Activated naive CD4-positive, alpha-beta T cell (primary cell): ENCODE measurements at regions not wholly inside any gene's neighbourhood (a gene's known extent, or its start where the extent isn't known, plus 50 kb on each side); places are given as distances from the start of the nearest gene placed in this dataset.

Source experiments
- DNase-seq, 4 experiments: peaks; one replicate each; lab custom pipeline; 2025; lab: John Stamatoyannopoulos, UW

DNA sequence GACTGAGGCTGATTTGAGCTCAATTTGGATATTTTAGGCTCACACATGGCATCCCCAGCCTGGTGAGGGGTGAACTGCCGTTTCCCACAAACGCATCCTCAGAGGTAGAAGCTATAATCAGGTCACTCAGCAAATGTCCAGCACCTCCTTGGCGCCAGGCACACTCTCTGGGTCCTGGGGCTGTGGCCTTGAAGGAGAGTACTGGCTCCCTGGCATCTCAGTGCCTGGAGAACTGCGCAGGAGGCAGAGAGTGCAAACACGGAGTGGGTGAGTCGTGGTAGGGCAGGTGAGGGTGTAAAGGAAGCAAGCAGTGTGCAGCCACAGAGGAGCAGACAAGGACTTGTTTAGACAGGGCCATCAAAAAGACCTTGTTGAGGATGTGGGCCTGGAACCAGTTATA lies 224.0 kb upstream of the ZNF32 start:
- no peak for DNase-seq

DNA sequence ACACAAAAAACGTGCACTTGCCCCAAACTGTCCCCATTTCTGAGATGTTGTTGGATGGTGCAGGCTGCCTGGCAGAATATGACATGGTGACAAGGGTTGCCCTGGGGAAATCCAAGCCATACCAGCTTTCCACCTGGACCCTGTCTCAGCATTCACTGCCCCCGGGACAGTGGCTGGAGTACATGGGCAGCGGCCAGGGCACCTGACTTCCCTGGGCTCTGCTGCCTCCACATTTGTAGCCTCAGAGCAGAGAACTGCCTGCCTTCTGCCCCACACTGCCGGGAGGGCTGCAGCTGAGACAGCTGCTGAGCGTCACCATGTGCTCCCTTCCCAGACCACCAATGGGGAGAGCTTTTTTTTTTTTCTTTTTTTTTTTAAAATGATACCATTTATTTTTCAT lies 222.9 kb upstream of the ZNF32 start:
- no peak for DNase-seq

DNA sequence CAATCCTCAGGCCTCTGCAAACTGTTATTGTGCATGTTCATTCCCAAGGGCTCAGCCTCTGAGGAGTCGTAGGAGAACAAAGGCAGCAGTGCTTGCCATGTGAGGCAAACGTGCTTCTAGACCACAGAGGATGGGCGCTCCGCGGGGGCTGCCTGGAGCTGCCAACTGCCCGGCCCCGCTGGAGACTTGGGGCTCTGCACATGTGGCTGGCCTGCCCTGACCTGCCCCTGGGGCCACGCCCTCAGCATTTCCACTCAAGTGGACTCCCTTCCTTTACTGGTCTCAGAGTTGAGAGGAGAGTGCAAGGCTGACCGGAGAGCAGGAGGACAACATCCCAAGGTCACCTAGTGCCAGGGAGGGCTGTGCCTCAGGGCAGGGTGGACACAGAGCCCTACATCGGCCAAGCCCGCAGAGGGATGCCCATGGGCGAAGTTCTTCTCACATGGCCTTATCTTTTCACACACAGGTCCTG lies 222.3 kb upstream of the ZNF32 start:
- DNase-seq: no peak

DNA sequence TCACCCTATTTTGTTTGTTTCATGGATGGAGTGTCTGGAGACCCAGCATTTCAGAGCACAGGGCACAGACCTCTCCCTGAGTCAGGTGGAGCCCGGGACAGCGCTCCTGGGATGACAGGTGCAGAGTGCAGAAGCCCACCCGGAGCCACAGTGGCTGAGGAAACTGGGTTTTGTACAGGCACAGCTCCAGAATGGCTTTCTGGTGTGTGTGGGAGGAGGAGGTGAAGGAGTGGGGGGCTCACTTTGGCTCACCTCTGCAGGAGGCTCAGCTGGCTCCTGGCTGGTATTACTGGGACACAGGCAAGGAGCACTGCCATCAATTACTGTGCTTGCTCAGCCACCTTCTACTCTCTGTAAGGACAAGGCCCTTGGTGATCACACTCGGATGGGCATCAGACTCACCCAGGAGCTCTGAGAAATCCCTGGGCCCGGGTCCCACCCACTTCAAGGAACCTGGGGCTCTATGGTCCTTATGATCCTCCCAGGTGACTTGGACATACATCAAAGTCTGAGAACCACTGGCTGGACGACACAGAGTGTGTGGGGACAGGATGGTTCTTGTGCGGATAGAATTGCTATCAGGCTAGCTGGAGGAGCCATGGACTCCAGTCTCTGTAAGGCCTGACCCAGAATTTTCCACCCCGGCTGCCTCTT lies 221.1 kb upstream of the ZNF32 start:
- DNase-seq: no peak

DNA sequence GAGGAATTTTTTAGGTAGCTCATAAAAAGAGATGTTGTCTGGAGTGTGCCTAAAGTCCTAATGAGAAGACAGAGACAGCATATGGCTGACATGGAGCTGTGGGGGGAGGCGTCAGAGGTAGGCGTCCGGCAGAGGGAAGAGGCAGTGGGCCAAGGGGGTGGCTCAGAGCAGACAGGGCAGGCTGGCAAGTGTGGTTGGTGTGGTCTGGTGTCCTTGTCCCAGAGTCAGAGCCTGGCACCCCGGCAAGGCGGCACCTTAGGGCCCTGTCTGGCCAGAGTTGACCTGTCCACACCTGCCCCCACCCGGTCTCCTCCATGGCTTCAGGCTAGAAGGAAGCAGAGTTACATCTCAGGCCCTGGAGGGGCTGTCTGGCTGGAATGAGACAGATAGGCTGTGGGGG lies 220.3 kb upstream of the ZNF32 start:
- no peak for DNase-seq

DNA sequence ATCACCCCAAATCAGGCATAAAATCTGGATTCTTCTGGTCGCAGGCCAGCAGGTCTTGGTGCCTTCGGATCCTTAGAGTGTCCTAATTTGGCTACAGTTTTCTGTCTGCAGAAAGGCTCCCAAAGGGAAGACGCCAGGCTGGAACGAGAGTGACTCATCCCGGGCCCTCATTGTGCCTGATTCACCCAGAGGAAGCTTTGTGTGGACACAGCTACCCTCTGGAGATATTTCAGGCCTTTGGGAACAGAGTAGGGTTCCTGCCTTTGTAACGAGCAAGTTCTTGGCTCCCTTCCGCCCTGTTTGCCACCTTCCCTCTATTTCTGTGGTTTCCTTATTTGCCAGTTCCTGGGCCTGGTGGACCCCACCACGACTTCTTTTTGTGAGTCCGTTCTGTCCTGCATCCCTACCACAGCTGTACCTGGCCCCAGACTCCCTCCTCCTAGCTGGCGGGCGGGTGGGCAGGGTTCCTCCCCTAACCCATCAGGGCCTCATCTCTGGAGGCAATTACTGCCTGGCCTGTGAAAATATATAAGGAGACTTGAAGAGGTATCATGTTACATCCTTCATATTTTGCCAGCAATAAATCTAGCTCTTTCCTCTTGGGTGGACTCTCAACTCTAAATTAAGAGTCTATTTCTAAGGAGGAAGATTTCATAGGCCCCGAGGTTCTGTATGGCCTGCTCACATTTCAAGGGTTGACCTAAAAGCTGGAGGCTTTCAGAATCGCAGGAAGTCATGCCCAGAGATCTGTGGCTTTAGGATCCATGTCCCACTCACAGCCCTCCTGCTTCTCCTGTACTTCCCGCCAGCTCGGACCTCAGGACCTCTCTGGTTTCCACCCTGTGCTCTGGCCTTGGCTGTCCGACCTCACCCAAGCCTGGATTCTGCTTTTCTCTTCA lies 219.2 kb upstream of the ZNF32 start:
- no peak for DNase-seq

DNA sequence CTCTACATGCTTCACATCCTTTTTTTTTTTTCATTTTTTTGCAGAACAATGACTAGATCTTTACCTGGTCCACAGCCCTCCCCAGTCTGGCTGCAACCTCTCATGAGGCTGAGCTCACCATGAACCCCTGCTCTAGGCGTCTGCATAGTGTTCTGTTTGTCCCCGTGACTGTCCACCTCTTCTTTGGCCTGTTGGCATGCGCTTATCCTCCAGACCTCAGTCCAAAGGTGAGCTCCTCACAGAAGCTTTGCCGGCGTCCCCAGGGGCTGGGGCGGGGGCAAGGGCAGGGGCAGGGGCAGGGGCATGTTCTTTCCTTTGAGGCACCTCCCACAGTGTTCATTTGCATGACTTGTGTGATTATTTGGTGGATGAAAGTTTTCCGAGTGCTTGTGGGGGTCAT lies 218.4 kb upstream of the ZNF32 start:
- DNase-seq: no peak

DNA sequence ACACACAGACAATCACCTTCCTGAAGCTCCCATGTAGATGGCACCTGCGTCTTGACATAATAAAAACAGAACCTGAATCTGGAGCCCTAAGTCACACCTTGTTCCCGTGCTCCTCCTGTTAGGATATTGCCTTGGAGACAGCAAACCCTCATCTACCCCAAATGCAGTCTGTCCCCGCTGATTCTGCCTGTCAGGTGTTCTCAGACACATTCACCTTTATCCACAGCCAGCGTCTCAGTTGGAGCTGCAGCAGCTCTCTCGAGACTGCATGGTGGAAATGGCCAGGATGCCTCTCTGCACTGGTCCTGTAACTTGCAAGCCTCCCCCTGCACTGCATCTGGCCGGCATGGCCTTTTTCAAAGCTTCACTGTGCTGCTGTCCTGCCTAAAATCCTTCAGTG lies 218.0 kb upstream of the ZNF32 start:
- no peak for DNase-seq

DNA sequence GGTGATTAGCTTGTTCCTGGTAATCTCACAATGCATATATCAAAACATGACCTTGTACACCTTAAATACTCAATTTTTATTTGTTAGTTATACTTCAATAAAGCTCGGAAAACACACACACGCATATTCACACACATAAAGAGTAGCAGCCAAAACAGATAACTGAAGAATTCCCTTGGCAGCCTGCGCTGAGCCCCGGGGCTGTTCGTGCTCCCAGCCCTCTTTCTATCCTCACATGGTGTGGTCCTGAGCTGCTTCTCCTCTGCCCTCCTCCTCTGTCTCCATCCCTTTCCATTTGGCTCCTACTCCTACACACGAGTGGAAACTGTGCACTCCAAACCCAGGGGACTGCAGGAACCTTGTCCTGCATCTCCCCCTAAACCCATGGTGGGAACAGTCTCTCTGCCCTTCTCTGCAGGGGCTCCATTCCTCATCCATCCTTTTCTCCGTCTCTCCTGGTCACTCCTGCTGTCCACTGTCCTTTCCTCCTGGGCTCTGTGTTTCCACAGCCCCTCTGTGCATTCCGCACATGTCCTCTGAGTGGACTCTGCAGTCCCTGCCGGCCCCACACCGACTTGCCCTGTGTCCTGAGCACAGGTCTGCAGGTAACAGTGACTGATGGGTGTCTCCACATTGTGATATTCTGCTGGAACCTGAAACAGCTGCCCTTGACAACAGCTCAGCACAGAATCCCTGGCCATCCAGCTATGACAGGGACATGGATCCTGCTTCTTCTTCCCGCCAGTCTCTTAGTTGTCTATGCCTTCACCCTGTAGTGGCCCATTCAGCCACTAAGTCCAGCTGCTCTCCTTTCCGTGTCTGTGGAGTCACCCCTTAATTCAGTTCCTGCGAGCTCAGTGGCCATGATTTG lies 216.8 kb upstream of the ZNF32 start:
- no peak for DNase-seq

DNA sequence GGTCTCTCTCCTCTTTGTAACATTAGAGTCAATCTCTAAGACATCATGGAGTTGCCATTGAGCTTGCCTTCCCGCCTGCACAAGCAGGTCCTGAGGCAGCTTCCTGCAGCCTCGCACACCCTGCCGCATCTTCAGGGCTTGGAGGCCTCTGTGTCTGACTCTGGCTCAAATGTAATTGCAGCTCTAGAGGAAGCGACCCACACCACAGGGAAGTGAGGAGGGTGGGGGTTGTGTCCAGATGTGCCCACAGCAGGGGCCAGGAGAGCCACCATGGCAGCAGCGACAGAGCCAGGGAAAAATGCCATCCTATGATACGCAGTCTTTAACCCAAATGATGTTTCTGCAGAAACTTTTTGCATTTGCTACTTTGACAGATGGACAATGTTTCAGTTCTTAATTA lies 216.0 kb upstream of the ZNF32 start:
- no peak for DNase-seq

DNA sequence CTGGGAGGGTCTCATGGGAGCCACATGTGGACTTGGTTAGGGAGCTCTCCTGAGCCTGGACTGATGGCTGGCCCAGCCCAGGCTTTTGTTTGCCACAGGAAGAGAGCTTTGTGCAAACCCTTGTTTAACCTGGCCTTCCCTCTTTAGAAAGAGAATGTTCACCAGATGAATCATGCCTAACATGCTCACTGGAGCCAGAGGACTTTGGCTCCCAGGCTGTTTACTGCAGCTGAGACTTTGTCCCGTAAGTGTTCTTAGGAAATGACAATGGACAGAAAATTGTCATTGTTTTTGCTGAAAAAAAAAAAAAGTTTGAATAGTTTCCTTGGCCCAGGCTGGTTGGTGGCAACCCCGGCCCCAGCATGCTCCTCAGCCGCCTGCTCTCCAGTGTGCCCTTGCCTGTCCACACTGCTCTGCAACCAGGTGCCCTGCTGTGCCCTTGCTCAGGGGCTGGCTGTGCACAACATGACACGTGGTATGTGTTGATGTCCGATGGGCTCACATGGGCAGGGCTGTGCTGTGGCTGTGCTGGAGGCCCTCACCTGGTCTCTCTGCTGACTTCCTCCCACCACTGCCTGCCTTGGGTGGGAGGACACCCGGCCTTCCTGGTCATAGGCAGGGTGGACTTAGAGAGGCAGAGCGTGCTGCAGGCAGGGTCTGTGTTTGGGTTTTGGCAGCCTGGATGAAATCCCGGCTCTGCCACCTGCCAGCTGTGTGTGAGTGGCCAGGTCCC lies 215.3 kb upstream of the ZNF32 start:
- no peak for DNase-seq

DNA sequence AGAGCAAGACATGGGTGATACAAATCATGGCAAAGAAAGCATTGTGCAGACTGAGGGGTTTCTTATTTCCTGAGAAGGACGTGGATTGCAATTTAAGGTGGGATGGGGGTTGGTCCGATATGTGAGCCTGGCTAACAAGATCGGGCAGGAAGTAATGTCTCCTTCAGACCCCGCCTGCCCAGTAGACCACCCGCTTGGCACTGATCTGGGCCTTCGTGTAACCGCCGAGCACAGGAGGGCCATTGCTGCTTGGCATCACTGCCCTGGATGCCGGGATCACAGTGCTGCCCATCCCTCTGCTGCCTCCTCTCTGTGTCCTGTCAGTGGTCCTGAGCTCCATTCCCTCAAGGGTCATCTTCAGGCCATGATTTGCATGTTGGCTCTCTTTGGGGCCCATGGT lies 214.6 kb upstream of the ZNF32 start:
- no peak for DNase-seq

DNA sequence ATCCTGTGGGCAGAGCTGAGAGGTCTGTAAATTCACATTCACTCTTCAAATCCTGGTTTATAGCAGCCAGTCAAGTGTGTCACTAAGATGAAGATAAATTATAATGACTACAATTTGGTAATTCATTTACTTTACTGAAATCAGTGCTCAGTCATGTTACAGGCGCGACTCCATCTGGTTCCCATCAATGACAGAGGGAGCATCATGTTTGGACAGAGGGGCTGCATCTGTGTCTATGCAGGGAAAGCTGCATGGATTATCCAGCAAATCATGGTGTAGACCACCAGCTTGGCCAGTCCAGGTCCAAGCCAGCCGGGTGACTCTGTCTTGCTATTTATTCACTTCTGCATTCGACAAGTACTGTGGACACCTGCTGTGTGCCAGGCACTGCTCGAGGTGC lies 214.1 kb upstream of the ZNF32 start:
- DNase-seq: no peak

DNA sequence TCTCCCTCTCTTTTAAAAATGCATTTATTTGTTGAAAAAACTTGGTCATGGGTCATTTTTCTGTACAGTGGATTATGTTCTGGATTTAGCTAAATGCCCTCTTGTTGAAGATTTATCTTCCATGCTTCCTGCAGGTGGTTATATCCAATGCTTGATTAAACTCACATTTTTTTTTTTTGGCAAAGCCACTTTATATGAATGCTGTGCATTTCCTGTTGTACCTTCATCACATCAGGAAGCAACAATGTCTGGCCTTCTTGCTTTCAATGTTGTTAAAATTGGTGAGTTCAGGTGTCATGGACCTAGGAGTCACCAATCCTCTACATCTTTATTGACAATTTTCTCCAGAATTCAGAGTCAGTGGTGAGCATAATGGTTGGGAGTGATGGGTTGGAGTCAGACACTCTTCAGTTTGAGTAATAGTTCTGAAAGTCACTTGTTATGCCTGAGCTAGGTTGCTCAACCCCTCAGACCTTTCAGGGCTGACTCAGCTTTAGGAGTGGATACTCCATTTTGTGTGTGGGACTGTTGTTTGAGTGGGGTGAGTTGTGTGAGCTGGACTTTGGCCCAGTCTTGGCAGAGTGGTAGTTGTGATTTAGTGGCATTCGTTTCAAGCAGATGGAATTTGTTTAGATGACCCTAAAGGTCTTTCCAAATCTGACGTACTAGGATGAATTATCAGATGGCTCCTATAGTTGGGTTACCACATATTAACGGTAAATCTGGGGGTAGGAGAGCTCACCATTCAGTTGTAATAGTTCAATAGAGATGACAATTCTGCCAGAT lies 213.5 kb upstream of the ZNF32 start:
- no peak for DNase-seq

DNA sequence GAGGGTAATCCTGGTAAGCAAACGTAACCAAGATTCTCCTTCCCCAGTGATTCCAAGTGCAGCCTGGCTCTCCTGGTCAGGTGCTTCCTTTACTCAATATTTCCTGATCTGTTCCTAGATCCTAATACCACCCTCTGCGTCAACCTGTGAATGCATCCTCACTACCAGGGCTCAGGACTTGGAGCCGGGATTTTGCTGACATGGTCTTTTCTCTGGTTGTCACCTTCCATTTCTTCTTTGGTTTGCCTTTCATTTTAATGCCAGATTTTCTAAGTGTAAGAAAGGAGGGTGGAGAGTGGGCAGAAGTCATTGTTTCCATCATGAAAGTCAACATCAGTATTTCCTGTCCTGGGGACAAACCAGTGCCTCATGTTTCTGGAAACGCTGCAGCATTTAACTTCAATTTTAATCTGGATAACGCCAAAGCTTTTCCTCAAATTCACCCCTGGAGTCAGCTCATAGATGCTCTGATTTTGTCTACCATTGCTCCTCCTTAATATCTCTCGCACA lies 210.4 kb upstream of the ZNF32 start:
- DNase-seq: no peak

DNA sequence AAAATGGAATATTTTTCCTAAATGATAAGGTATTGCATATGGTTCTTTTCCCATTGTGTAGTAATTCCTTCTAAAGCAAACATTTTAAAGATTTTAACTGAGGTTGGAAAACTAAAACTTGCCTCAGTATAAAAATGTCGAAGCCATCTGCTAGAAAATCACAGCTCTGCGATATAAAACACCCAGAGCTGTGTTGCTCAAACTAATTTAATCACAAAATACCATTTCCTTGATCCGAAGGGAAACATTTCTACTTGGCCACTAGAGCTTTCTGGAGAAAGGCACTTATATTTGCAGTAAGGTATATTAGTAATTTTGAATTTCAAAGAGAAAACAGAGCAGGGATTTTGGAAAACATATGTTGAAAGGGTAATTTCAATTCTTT lies 209.2 kb upstream of the ZNF32 start:
- DNase-seq: no peak

DNA sequence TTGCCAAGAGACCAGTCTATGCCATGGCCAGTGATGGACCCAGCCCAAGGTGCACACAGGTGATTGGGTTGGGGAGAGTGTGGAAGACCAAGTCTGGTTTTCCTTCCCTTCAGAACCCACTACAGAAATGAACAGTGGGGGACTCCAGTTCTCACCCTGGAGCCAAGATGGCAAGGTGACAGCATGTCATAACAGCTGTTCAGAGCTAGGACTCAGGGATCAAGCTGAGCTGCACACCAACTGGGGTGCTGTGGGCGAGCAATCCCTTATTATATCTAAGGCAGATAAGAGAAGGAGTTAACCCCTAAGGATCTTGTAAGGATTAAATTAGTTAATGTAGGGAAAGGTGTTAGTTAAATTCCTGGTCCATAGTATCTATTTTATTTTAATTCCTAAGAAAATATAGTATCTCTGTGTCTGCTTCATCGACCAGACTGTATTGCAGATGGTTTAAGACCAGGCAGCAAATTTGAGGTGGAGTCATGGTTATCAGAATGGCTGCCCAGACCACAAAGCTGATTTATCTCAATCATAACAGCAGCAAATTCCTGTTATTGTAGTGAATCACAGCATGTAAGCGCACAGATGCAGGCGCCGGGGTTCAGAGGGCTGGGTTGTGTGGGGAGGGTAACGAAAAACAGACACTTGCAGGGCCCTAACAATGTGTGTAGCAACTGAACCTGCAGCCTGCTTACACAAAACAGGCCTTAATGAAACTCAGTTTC lies 208.7 kb upstream of the ZNF32 start:
- DNase-seq: no peak

DNA sequence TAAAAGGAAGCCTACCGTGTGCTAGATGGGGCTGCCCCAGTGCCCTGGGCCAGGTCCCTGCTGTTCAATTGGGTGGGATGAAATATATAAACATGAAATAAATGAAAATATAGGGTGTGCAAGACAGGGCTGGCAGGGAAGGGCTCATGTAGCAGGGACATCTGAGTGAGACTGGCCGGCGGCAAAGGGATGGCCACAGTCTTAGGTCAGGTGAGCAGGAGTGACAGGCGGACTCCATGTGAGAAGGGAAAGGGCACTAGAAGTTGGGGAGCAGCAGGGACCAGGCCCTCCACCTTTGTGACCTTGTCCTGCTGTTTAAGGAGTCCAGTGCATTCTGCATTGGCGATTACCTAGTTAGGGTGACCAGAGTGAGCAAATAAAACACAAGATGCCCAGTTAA lies 207.6 kb upstream of the ZNF32 start:
- DNase-seq: no peak

DNA sequence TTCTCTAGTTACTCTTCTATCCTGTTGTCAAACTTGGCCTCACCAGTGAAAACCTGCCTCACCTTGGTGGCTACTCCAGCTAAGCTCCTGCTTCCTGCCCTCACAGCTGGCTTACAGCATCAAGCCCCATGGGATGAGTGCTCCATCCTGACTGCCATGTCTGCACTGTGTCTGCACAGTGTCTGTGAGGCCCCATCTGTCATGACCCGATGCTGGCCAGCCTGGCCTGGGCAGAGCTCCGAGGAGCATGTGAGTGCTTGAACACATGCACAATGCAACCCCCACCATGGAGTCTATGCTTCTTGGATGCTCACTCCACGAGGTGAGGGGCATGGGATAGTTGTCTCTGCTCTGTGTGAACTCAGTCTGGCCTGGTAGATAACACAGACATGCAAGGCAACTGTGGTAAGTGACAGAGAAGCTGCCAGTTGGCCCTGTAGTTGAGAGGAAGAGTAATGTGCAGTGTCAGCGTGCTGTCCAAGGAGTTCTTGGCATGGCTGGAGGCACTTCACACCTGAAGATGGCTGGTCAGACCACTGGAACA lies 207.1 kb upstream of the ZNF32 start:
- DNase-seq: no peak

DNA sequence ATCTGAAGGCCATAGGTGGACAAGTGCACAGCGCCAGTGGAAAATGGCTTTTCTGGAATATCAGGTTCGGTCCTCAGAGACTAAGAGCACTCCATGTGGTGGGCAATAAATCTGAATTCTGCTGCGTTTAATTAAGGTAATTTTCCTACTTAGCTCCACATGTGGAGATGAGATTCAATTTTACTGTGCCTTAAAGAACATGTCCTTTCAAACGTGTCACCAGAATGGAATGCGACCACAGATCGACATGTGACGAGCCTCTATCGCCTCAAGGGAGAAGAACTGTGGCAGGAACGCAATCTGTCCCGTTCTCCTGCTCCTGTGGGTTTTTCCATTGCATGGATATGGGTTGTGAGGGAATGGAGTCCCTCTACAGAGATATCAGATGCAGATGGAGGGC lies 205.3 kb upstream of the ZNF32 start:
- DNase-seq: no peak
